ENCODE measurements at regions not wholly inside any gene's neighbourhood (a gene's known extent, or its start where the extent isn't known, plus 50 kb on each side); places are given as distances from the start of the nearest gene placed in this dataset.

DNA sequence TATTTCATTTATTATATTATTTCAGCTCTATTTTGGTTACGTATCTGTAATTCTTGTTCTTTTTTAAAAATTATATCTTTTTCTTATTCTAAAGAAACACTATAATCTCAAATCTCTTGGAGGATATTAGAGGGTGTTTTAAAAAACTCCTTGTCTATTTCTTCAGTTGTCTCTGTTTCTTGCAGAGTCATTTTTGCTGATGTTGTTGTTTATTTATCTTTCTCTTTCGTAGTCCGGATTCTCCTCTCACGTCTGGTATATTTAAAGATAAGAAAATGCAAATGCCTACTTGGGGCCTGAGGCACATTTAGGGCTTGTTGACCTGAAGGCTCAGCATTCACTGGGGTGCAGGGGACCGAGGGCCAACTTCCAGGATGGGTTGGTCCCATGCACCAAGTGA is 181.2 kb upstream of the CTBP2 start:
- no peak overlapping the region for H2AFZ ChIP-seq (ENCODE audit: low read length)
- no peaks in the 10 kb centered on the region for H3F3A ChIP-seq (ENCODE audit: low read depth)
- no peaks in the 10 kb centered on the region for H3K79me2 ChIP-seq (ENCODE audit: insufficient read depth, low read length)
- no peak overlapping the region for H3K9ac ChIP-seq (ENCODE audit: low read depth, low read length, poor library complexity, severe bottlenecking)
- H3K4me1 ChIP-seq (ENCODE audit: insufficient read depth, low read length, poor library complexity, severe bottlenecking) = no peaks in the 10 kb centered on the region
- no peaks in the 10 kb centered on the region for H3K9me2 ChIP-seq (replicated peaks; ENCODE audit: low read depth, low read length)
- H3K9me3 ChIP-seq (ENCODE audit: insufficient read depth, low read depth, low read length) = no peaks in the 10 kb centered on the region
- H3K36me3 ChIP-seq (ENCODE audit: insufficient read depth, low read length) = no peaks in the 10 kb centered on the region
- no peak overlapping the region for H3K4me3 ChIP-seq (ENCODE audit: low read length, poor library complexity, severe bottlenecking)
- H4K20me1 ChIP-seq (ENCODE audit: insufficient read depth, low read length, poor library complexity, severe bottlenecking) = no peaks in the 10 kb centered on the region
- H3K27me3 ChIP-seq (ENCODE audit: insufficient read depth, low read length, poor library complexity, severe bottlenecking) = no peaks in the 10 kb centered on the region
- no peak for TF ChIP-seq EZH2phosphoT487 (IDR thresholded peaks at IDR 0.05; ENCODE audit: borderline replicate concordance)
- TF ChIP-seq, protein P1, sequence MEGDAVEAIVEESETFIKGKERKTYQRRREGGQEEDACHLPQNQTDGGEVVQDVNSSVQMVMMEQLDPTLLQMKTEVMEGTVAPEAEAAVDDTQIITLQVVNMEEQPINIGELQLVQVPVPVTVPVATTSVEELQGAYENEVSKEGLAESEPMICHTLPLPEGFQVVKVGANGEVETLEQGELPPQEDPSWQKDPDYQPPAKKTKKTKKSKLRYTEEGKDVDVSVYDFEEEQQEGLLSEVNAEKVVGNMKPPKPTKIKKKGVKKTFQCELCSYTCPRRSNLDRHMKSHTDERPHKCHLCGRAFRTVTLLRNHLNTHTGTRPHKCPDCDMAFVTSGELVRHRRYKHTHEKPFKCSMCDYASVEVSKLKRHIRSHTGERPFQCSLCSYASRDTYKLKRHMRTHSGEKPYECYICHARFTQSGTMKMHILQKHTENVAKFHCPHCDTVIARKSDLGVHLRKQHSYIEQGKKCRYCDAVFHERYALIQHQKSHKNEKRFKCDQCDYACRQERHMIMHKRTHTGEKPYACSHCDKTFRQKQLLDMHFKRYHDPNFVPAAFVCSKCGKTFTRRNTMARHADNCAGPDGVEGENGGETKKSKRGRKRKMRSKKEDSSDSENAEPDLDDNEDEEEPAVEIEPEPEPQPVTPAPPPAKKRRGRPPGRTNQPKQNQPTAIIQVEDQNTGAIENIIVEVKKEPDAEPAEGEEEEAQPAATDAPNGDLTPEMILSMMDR (conservative IDR thresholded peaks at IDR 0.05; ENCODE audit: low read length) = no peak
- H3K4me2 ChIP-seq (ENCODE audit: low read depth, low read length, poor library complexity, severe bottlenecking) = no peak overlapping the region

DNA sequence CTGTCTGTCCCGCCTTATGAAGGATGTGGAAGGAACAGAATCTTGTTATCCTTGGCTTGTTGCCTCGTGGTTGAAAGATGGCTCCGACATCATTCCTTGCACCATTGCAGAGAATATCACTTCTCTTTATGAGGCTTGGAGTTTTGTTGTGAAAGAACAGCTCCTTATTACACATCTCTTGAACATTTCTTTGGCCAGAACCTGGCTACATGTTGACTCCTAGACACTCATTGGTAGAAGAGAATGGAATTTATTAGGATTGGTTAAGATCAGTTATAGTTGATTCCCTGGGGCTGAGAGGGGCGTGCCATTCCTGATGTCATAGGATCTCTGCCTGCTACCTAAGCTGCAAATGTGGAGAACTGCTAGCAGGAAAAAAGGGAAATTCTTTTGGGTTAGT is 180.5 kb upstream of the CTBP2 start:
- Histone ChIP-seq H3K9ac (ENCODE audit: low read depth, low read length, poor library complexity, severe bottlenecking) (no peak overlapping the region), H3K4me2 (ENCODE audit: low read depth, low read length, poor library complexity, severe bottlenecking) (no peak overlapping the region), H3K27me3 (ENCODE audit: insufficient read depth, low read length, poor library complexity, severe bottlenecking) (no peaks in the 10 kb centered on the region), H3F3A (ENCODE audit: low read depth) (no peaks in the 10 kb centered on the region), H4K20me1 (ENCODE audit: insufficient read depth, low read length, poor library complexity, severe bottlenecking) (no peaks in the 10 kb centered on the region), H3K36me3 (ENCODE audit: insufficient read depth, low read length) (no peaks in the 10 kb centered on the region), H3K79me2 (ENCODE audit: insufficient read depth, low read length) (no peaks in the 10 kb centered on the region), H3K4me1 (ENCODE audit: insufficient read depth, low read length, poor library complexity, severe bottlenecking) (no peaks in the 10 kb centered on the region), H3K9me2 (replicated peaks; ENCODE audit: low read depth, low read length) (no peaks in the 10 kb centered on the region), H3K9me3 (ENCODE audit: insufficient read depth, low read depth, low read length) (no peaks in the 10 kb centered on the region), H3K4me3 (ENCODE audit: low read length, poor library complexity, severe bottlenecking) (no peak overlapping the region), H2AFZ (ENCODE audit: low read length) (no peak overlapping the region)
- no peak for TF ChIP-seq EZH2phosphoT487 (IDR thresholded peaks at IDR 0.05; ENCODE audit: borderline replicate concordance)
- TF ChIP-seq, protein P1 (conservative IDR thresholded peaks at IDR 0.05; ENCODE audit: low read length) = no peak

GRCh38 chr10:125337510-125337909 is 177.1 kb upstream of the CTBP2 start:
- TF ChIP-seq, protein P1 (conservative IDR thresholded peaks at IDR 0.05; ENCODE audit: low read length) = no peak
- TF ChIP-seq EZH2phosphoT487 (IDR thresholded peaks at IDR 0.05; ENCODE audit: borderline replicate concordance) = no peak
- Histone ChIP-seq H3K27me3 (ENCODE audit: insufficient read depth, low read length, poor library complexity, severe bottlenecking) (no peaks in the 10 kb centered on the region), H3K9me2 (replicated peaks; ENCODE audit: low read depth, low read length) (no peaks in the 10 kb centered on the region), H2AFZ (ENCODE audit: low read length) (no peak overlapping the region), H3K9me3 (ENCODE audit: insufficient read depth, low read depth, low read length) (no peaks in the 10 kb centered on the region), H3K4me2 (ENCODE audit: low read depth, low read length, poor library complexity, severe bottlenecking) (no peak overlapping the region), H3K36me3 (ENCODE audit: insufficient read depth, low read length) (no peaks in the 10 kb centered on the region), H3K79me2 (ENCODE audit: insufficient read depth, low read length) (no peaks in the 10 kb centered on the region), H3K4me3 (ENCODE audit: low read length, poor library complexity, severe bottlenecking) (no peak overlapping the region), H3K4me1 (ENCODE audit: insufficient read depth, low read length, poor library complexity, severe bottlenecking) (no peaks in the 10 kb centered on the region), H3F3A (ENCODE audit: low read depth) (no peaks in the 10 kb centered on the region), H3K9ac (ENCODE audit: low read depth, low read length, poor library complexity, severe bottlenecking) (no peak overlapping the region), H4K20me1 (ENCODE audit: insufficient read depth, low read length, poor library complexity, severe bottlenecking) (no peaks in the 10 kb centered on the region)
